H1 (cell line): ENCODE measurements at regions not wholly inside any gene's neighbourhood (a gene's known extent, or its start where the extent isn't known, plus 50 kb on each side); places are given as distances from the start of the nearest gene placed in this dataset.

Source experiments
- CTCF ChIA-PET: fragments of 300-600 bp; sonication (Branson Sonifier 250); formaldehyde crosslinking; loops from one replicate; lab custom pipeline; 2021; ENCODE audit not compliant: partially characterized antibody; lab: Charles Lee
- POLR2A ChIA-PET: fragments of 300-600 bp; sonication (Branson Sonifier 250); formaldehyde crosslinking; loops from one replicate; lab custom pipeline; 2021; ENCODE audit warnings: inconsistent platforms; ENCODE audit not compliant: partially characterized antibody; lab: Charles Lee
- DNase-seq, 2 experiments: peaks; one replicate each; pipeline versions ENCODE4 v3.0.0 to v3.0.0-alpha.2; 2010 to 2022; ENCODE audit warnings: low spot score in 2 of 2, low read depth in 1 of 2, mixed read lengths in 1 of 2
- FAIRE-seq: peaks from 2 replicates; lab custom pipeline; 2011; peaks lifted over from hg19 to GRCh38; lab: Jason Lieb, UNC
- H2AFZ ChIP-seq: 2 replicates; pipeline ENCODE4 v1.8.1; 2012; ENCODE audit warnings: low read length, inconsistent platforms
- H2AK5ac ChIP-seq: 2 replicates; pipeline ENCODE4 v1.6.1; 2013; ENCODE audit warnings: low read depth, low read length
- H2BK120ac ChIP-seq: replicated peaks from 2 replicates; pipeline ENCODE3; 2013; ENCODE audit warnings: low read depth, low read length, inconsistent platforms
- H2BK12ac ChIP-seq: 2 replicates; pipeline ENCODE4 v1.6.1; 2013; ENCODE audit warnings: low read depth, low read length
- H2BK15ac ChIP-seq: 2 replicates; pipeline ENCODE4 v1.6.1; 2013; ENCODE audit warnings: low read length
- H2BK20ac ChIP-seq: 2 replicates; pipeline ENCODE4 v1.6.1; 2013; ENCODE audit warnings: low read length
- H2BK5ac ChIP-seq: 2 replicates; pipeline ENCODE4 v1.6.1; 2013; ENCODE audit warnings: low read depth, low read length
- H3K14ac ChIP-seq: 2 replicates; pipeline ENCODE4 v1.6.1; 2013; ENCODE audit warnings: inconsistent platforms; ENCODE audit not compliant: insufficient read length
- H3K18ac ChIP-seq: 2 replicates; pipeline ENCODE4 v1.6.1; 2013; ENCODE audit warnings: low read length; ENCODE audit errors: extremely low read depth
- H3K23ac ChIP-seq: 2 replicates; pipeline ENCODE4 v1.6.1; 2013; ENCODE audit warnings: inconsistent platforms; ENCODE audit not compliant: insufficient read length
- H3K23me2 ChIP-seq: 2 replicates; pipeline ENCODE4 v1.6.1; 2013; ENCODE audit warnings: low read depth, low read length
- H3K27ac ChIP-seq: 2 replicates; pipeline ENCODE4 v1.6.1; 2011; ENCODE audit warnings: low read depth, low read length, inconsistent platforms
- H3K27me3 ChIP-seq, 4 experiments: replicated peaks in 1 of 4; 1 replicate in 1 of 4; 2 replicates in 3 of 4; pipeline versions ENCODE4 v1.6.1 to v1.8.1; 2011 to 2013; ENCODE audit warnings: low read length in 3 of 4, mild to moderate bottlenecking in 3 of 4, inconsistent platforms in 2 of 4, mixed read lengths in 2 of 4, moderate library complexity in 1 of 4; ENCODE audit not compliant: control insufficient read depth in 3 of 4, insufficient read depth in 3 of 4; ENCODE audit errors: extremely low read depth in 1 of 4
- H3K36me3 ChIP-seq, 4 experiments: 2 replicates each; pipeline versions ENCODE4 v1.6.1 to v1.8.1; 2011 to 2013; ENCODE audit warnings: mild to moderate bottlenecking in 4 of 4, low read length in 3 of 4, moderate library complexity in 2 of 4, control low read depth in 1 of 4, inconsistent platforms in 1 of 4; ENCODE audit not compliant: insufficient read depth in 4 of 4, control insufficient read depth in 2 of 4
- H3K4ac ChIP-seq: replicated peaks from 2 replicates; pipeline ENCODE3; 2013; ENCODE audit warnings: low read length, low read depth, mixed read lengths, inconsistent platforms; ENCODE audit not compliant: insufficient read length
- H3K4me1 ChIP-seq, 4 experiments: replicated peaks in 1 of 4; 1 replicate in 1 of 4; 2 replicates in 3 of 4; pipeline versions ENCODE4 v1.6.1 to v1.8.1; 2011 to 2013; ENCODE audit warnings: low read length in 3 of 4, inconsistent platforms in 2 of 4, mixed read lengths in 1 of 4; ENCODE audit not compliant: insufficient read depth in 4 of 4, control insufficient read depth in 3 of 4
- H3K4me2 ChIP-seq, 2 experiments: 2 replicates each; pipeline versions ENCODE4 v1.6.1 to v1.8.1; 2011 to 2013; ENCODE audit warnings: low read depth in 2 of 2, low read length in 2 of 2, control low read depth in 1 of 2, inconsistent platforms in 1 of 2, mild to moderate bottlenecking in 1 of 2; ENCODE audit not compliant: insufficient read depth in 1 of 2
- H3K4me3 ChIP-seq, 4 experiments: fragments of 200-600, 300-600 bp in 1 of 4; sonication (generic), shearing (Covaris generic), sonication (Bioruptor Twin) in 1 of 4; 2 replicates each; pipeline versions ENCODE4 v1.5.1 to v1.8.1; 2011 to 2016; ENCODE audit warnings: low read length in 4 of 4, low read depth in 3 of 4, control low read depth in 2 of 4, inconsistent platforms in 2 of 4, mild to moderate bottlenecking in 2 of 4, mixed read lengths in 1 of 4, moderate library complexity in 1 of 4; ENCODE audit not compliant: insufficient read depth in 2 of 4; ENCODE audit errors: extremely low read depth in 1 of 4
- H3K56ac ChIP-seq: replicated peaks from 2 replicates; pipeline ENCODE3; 2013; ENCODE audit warnings: low read depth, mild to moderate bottlenecking, mixed read lengths, low read length, inconsistent platforms; ENCODE audit not compliant: insufficient read length
- H3K79me1 ChIP-seq: 2 replicates; pipeline ENCODE4 v1.6.1; 2013; ENCODE audit warnings: low read depth, low read length, control low read depth
- H3K79me2 ChIP-seq, 2 experiments: 2 replicates each; pipeline versions ENCODE4 v1.6.1 to v1.8.1; 2012 to 2013; ENCODE audit warnings: low read length in 2 of 2, mild to moderate bottlenecking in 2 of 2, inconsistent platforms in 1 of 2; ENCODE audit not compliant: insufficient read depth in 2 of 2, control insufficient read depth in 1 of 2
- H3K9ac ChIP-seq, 4 experiments: replicated peaks in 1 of 4; 1 replicate in 1 of 4; 2 replicates in 3 of 4; pipeline versions ENCODE4 v1.6.1 to v1.8.1; 2011 to 2013; ENCODE audit warnings: low read depth in 3 of 4, low read length in 3 of 4, control low read depth in 2 of 4, mild to moderate bottlenecking in 2 of 4, moderate library complexity in 2 of 4, inconsistent platforms in 1 of 4; ENCODE audit errors: extremely low read depth in 1 of 4
- H3K9me3 ChIP-seq, 2 experiments: 2 replicates each; pipeline versions ENCODE4 v1.6.1 to v1.8.1; 2012 to 2013; ENCODE audit warnings: mild to moderate bottlenecking in 2 of 2, moderate library complexity in 2 of 2, control low read depth in 1 of 2, inconsistent platforms in 1 of 2, low read depth in 1 of 2, low read length in 1 of 2, mixed read lengths in 1 of 2; ENCODE audit not compliant: insufficient read depth in 2 of 2
- H4K20me1 ChIP-seq, 2 experiments: replicated peaks in 1 of 2; 2 replicates each; pipeline versions ENCODE3 to v1.8.1; 2011 to 2013; ENCODE audit warnings: inconsistent platforms in 2 of 2, low read length in 2 of 2, mild to moderate bottlenecking in 1 of 2; ENCODE audit not compliant: insufficient read depth in 2 of 2, control insufficient read depth in 1 of 2
- H4K5ac ChIP-seq: 2 replicates; pipeline ENCODE4 v1.6.1; 2013; ENCODE audit warnings: low read length, low read depth, mixed read lengths, inconsistent platforms; ENCODE audit not compliant: insufficient read length
- H4K8ac ChIP-seq: 2 replicates; pipeline ENCODE4 v1.8.0; 2013; ENCODE audit warnings: mild to moderate bottlenecking, moderate library complexity, low read length, inconsistent platforms; ENCODE audit not compliant: insufficient read depth; ENCODE audit errors: extremely low read depth
- H4K91ac ChIP-seq: replicated peaks from 2 replicates; pipeline ENCODE3; 2013; ENCODE audit warnings: low read length, mixed read lengths, inconsistent platforms; ENCODE audit not compliant: insufficient read length
- ASH2L ChIP-seq: fragments of 200-600, 300-600 bp; sonication (generic); IDR thresholded peaks from one replicate; pipeline ENCODE4 v1.7.1; 2017; ENCODE audit warnings: low read length
- BACH1 ChIP-seq: IDR thresholded peaks from 2 replicates; pipeline ENCODE4 v1.6.1; 2012; ENCODE audit warnings: low read length, improper control_type of control experiment
- BCL11A ChIP-seq, 2 experiments: IDR thresholded peaks; one replicate each; pipeline ENCODE4 v1.6.1; 2011; ENCODE audit warnings: low read depth in 2 of 2, low read length in 2 of 2, mild to moderate bottlenecking in 2 of 2
- CBX8 ChIP-seq: fragments of 300-800, 300-1000 bp; sonication (generic); IDR thresholded peaks from 2 replicates; pipeline ENCODE4 v1.7.1; 2016; ENCODE audit warnings: low read depth, low read length, borderline replicate concordance
- EP300 ChIP-seq, 2 experiments: IDR thresholded peaks; 1 replicate in 1 of 2; 2 replicates in 1 of 2; pipeline ENCODE4 v1.6.1; 2011 to 2012; ENCODE audit warnings: low read depth in 2 of 2, low read length in 2 of 2, mild to moderate bottlenecking in 2 of 2, borderline replicate concordance in 1 of 2, inconsistent platforms in 1 of 2, moderate library complexity in 1 of 2
- GABPA ChIP-seq: IDR thresholded peaks from 2 replicates; pipeline ENCODE4 v1.6.1; 2011; ENCODE audit warnings: mild to moderate bottlenecking, low read length, moderate library complexity, borderline replicate concordance; ENCODE audit not compliant: insufficient read depth
- POLR2AphosphoS5 ChIP-seq: IDR thresholded peaks from 2 replicates; pipeline ENCODE4 v1.6.1; 2011; ENCODE audit warnings: low read depth, low read length
- RBBP5 ChIP-seq: IDR thresholded peaks from 2 replicates; pipeline ENCODE4 v1.7.1; 2012; ENCODE audit warnings: low read depth, mild to moderate bottlenecking, inconsistent platforms, low read length, moderate library complexity, borderline replicate concordance
- RNF2 ChIP-seq: fragments of 200-900, 300-1000 bp; sonication (generic); IDR thresholded peaks from 2 replicates; pipeline ENCODE4 v1.7.1; 2016; ENCODE audit warnings: borderline replicate concordance, low read depth, mild to moderate bottlenecking, antibody characterized with exemption, low read length; ENCODE audit not compliant: poor library complexity, severe bottlenecking; ENCODE audit errors: missing control alignments
- SUZ12 ChIP-seq: fragments of 200-600 bp; sonication (generic); IDR thresholded peaks from 2 replicates; pipeline ENCODE4 v1.6.1; 2012; ENCODE audit warnings: mild to moderate bottlenecking, inconsistent platforms, low read length, moderate library complexity, mixed read lengths
- TAF1 ChIP-seq: IDR thresholded peaks from 2 replicates; pipeline ENCODE4 v1.6.1; 2011; ENCODE audit warnings: mild to moderate bottlenecking, low read depth, low read length
- TBP ChIP-seq: IDR thresholded peaks from 2 replicates; pipeline ENCODE4 v1.6.1; 2011; ENCODE audit warnings: low read depth, low read length, improper control_type of control experiment
- YY1 ChIP-seq: IDR thresholded peaks from 2 replicates; pipeline ENCODE4 v1.6.1; 2011; ENCODE audit warnings: low read depth, mild to moderate bottlenecking, low read length
- WGBS, 2 experiments: shearing (Covaris generic) in 1 of 2; methylation state at CpG; one replicate each; pipeline versions ENCODE4 v1.1.6 to v1.1.7; 2013 to 2015; ENCODE audit warnings: low lambda C conversion rate in 2 of 2, mixed read lengths in 2 of 2, inconsistent platforms in 1 of 2, low coverage in 1 of 2, missing lambda C conversion rate in 1 of 2; ENCODE audit not compliant: insufficient replicate concordance in 2 of 2, insufficient coverage in 1 of 2, insufficient read length in 1 of 2; ENCODE audit errors: extremely low coverage in 1 of 2, missing lambda C conversion rate in 1 of 2; 5-methylcytosine and 5-hydroxymethylcytosine counted together

GRCh38 chr2:234331966-234332365, 164.9 kb downstream of the ARL4C start:
- H3K14ac ChIP-seq: no peak overlapping the region
- no peak overlapping the region for H2AK5ac ChIP-seq
- no peak overlapping the region for H4K8ac ChIP-seq
- H3K4ac ChIP-seq: no peak overlapping the region
- no peaks in the 10 kb centered on the region for H4K20me1 ChIP-seq
- CTCF ChIA-PET: no interaction called here
- TF ChIP-seq POLR2AphosphoS5 (no peak), BACH1 (no peak), YY1 (no peak), BCL11A (IDR thresholded peaks at IDR 0.05; ENCODE audit: low read depth in 2 of 2, low read length in 2 of 2) (no peak), RBBP5 (no peak), ASH2L (no peak), SUZ12 (no peak), EP300 (IDR thresholded peaks at IDR 0.05; ENCODE audit: borderline replicate concordance in 1 of 2, low read depth in 2 of 2, low read length in 2 of 2) (no peak), RNF2 (no peak), CBX8 (no peak), GABPA (no peak), TAF1 (no peak), TBP (no peak)
- peaks cover 0 to 10% (median 7%) of the 10 kb centered on the region in 4 experiments; a peak in 4 of 7 replicates for H3K4me1 ChIP-seq
- no peak overlapping the region for H2BK5ac ChIP-seq
- no peak overlapping the region for H3K4me3 ChIP-seq
- no peaks in the 10 kb centered on the region for H3K9me3 ChIP-seq
- no peak overlapping the region for H3K56ac ChIP-seq
- no peaks in the 10 kb centered on the region; a peak in 1 of 7 replicates for H3K27me3 ChIP-seq
- no peak overlapping the region for H3K9ac ChIP-seq
- no peak overlapping the region for H3K23ac ChIP-seq
- no peak overlapping the region for H3K4me2 ChIP-seq
- POLR2A ChIA-PET: no interaction called here
- WGBS, 2 experiments: 85% methylated on average over 7 of the region's 7 CpGs; no CpG with 5 or more reads in 1 of the 2 experiments
- no peak overlapping the region for H2BK12ac ChIP-seq
- H3K23me2 ChIP-seq: no peaks in the 10 kb centered on the region
- H2BK20ac ChIP-seq: no peak overlapping the region
- no peak overlapping the region for H2BK120ac ChIP-seq
- no peak overlapping the region for H2AFZ ChIP-seq
- H4K5ac ChIP-seq: no peak overlapping the region
- no peaks in the 10 kb centered on the region for H3K79me1 ChIP-seq
- H3K79me2 ChIP-seq: no peaks in the 10 kb centered on the region
- FAIRE-seq (no peak), DNase-seq (no peak)
- H2BK15ac ChIP-seq: no peak overlapping the region
- H3K18ac ChIP-seq: no peak overlapping the region
- no peak overlapping the region for H3K27ac ChIP-seq
- no peak overlapping the region for H4K91ac ChIP-seq
- no peaks in the 10 kb centered on the region for H3K36me3 ChIP-seq
